ENCODE measurements at regions not wholly inside any gene's neighbourhood (a gene's known extent, or its start where the extent isn't known, plus 50 kb on each side); places are given as distances from the start of the nearest gene placed in this dataset.

DNA sequence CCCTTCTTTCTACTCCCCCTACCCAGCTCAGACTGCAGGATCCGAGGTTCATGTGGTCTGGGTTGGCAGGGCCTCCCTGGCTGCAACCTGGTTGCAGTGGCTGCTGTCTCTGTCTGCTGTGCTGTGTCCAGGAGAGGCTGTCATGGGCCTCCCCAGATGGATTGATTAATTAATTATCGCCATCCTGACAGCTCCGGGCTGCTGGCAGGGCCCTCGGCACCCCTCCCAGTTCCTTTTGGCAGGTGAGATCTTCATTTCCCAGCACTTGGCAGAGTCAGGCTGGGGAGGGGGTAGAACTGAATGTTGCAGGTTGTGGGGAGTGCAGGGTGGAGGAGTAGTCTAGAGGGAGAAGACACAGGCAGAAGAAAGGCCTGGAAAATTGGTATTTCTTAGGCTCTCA is 56.7 kb upstream of the ZFAND3 start:
- Histone ChIP-seq H3K27me3 (replicated peaks; ENCODE audit: control insufficient read depth, insufficient read depth, low read length) (no peaks in the 10 kb centered on the region), H3K9me3 (no peaks in the 10 kb centered on the region), H3K4me1 (peaks cover 28% of the 10 kb centered on the region), H3K36me3 (ENCODE audit: control insufficient read depth, insufficient read depth, low read length) (no peaks in the 10 kb centered on the region), H3K4me3 (ENCODE audit: low read depth, low read length) (no peak overlapping the region)
- intact Hi-C loops (cut with micrococcal nuclease; ENCODE audit: unreplicated experiment) = no loop called here
- ChIA-PET CTCF (no interaction called here), POLR2A (interaction anchor here (0.9 kb wide), 1 partner anchor 61 kb away, joined by 3 read pairs; no protein-coding TSS in a partner anchor)
- DNase-seq = no peak
- no peak overlapping the region for H3K27ac Mint-ChIP-seq (ENCODE audit: unreplicated experiment)
- no peaks in the 10 kb centered on the region for H3K9me3 Mint-ChIP-seq (ENCODE audit: unreplicated experiment)
- H3K36me3 Mint-ChIP-seq (ENCODE audit: insufficient read depth, unreplicated experiment) = no peaks in the 10 kb centered on the region
- no peaks in the 10 kb centered on the region for H3K27me3 Mint-ChIP-seq (ENCODE audit: insufficient read depth, unreplicated experiment)
- H3K4me1 Mint-ChIP-seq (ENCODE audit: low read depth, unreplicated experiment) = peaks cover 19% of the 10 kb centered on the region
- TF ChIP-seq, protein P1, sequence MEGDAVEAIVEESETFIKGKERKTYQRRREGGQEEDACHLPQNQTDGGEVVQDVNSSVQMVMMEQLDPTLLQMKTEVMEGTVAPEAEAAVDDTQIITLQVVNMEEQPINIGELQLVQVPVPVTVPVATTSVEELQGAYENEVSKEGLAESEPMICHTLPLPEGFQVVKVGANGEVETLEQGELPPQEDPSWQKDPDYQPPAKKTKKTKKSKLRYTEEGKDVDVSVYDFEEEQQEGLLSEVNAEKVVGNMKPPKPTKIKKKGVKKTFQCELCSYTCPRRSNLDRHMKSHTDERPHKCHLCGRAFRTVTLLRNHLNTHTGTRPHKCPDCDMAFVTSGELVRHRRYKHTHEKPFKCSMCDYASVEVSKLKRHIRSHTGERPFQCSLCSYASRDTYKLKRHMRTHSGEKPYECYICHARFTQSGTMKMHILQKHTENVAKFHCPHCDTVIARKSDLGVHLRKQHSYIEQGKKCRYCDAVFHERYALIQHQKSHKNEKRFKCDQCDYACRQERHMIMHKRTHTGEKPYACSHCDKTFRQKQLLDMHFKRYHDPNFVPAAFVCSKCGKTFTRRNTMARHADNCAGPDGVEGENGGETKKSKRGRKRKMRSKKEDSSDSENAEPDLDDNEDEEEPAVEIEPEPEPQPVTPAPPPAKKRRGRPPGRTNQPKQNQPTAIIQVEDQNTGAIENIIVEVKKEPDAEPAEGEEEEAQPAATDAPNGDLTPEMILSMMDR (IDR thresholded peaks at IDR 0.05; ENCODE audit: insufficient read depth in 1 of 2, low read depth in 1 of 2, low read length in 1 of 2, severe bottlenecking in 1 of 2, unreplicated experiment in 1 of 2) = no peak
- no peak overlapping the region for H3K4me3 Mint-ChIP-seq (ENCODE audit: unreplicated experiment)
- no TSS peak for BruUV-seq (replicated peaks)

DNA sequence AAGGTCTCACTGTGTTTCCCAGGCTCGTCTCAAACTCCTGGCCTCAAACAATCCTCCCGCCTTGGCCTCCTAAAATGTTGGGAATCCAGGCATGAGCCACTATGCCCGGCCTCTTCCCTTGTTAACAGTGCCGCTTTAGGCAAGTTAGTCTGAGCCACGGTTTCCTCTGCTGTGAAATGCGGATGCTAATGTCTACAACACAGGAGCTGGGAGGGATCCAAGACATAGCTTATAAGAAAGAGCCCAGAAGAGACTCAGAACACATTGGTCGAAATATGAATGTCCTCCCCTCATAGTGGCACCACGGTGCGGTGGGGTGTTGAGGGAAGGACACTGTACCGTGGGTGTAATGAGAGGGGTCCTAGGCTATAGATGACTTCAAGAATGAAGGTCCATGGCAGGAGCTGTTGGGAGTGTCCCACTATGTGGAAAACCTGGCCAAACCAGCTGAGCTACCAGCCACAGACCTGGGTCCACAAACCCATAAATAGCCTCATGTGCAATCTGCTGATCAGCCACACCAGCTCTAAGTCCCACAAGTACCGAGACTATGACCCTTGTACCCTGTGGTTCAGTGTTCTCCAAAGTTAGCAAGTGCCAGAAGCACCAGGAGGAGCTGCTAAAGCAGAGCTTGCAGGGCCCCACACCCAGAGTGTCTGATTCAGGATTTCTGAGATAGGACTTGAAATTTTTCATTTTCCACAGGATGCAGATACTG is 57.8 kb upstream of the ZFAND3 start:
- Histone ChIP-seq H3K4me1 (peaks cover 28% of the 10 kb centered on the region), H3K4me3 (ENCODE audit: low read depth, low read length) (no peak overlapping the region), H3K36me3 (ENCODE audit: control insufficient read depth, insufficient read depth, low read length) (no peaks in the 10 kb centered on the region), H3K9me3 (no peaks in the 10 kb centered on the region), H3K27me3 (replicated peaks; ENCODE audit: control insufficient read depth, insufficient read depth, low read length) (no peaks in the 10 kb centered on the region)
- peak; percentile 52 to 59 for DNase-seq
- H3K9me3 Mint-ChIP-seq (ENCODE audit: unreplicated experiment) = no peaks in the 10 kb centered on the region
- TF ChIP-seq, protein P1 (IDR thresholded peaks at IDR 0.05; ENCODE audit: insufficient read depth in 1 of 2, low read depth in 1 of 2, low read length in 1 of 2, severe bottlenecking in 1 of 2, unreplicated experiment in 1 of 2) = no peak
- H3K27me3 Mint-ChIP-seq (ENCODE audit: insufficient read depth, unreplicated experiment) = no peaks in the 10 kb centered on the region
- intact Hi-C loops (cut with micrococcal nuclease; ENCODE audit: unreplicated experiment) = no loop called here
- H3K4me3 Mint-ChIP-seq (ENCODE audit: unreplicated experiment) = no peak overlapping the region
- no peaks in the 10 kb centered on the region for H3K36me3 Mint-ChIP-seq (ENCODE audit: insufficient read depth, unreplicated experiment)
- H3K4me1 Mint-ChIP-seq (ENCODE audit: low read depth, unreplicated experiment) = peaks cover 19% of the 10 kb centered on the region
- BruUV-seq (replicated peaks) = no TSS peak
- no peak overlapping the region for H3K27ac Mint-ChIP-seq (ENCODE audit: unreplicated experiment)
- ChIA-PET CTCF (interaction anchor here (0.5 to 1.4 kb wide), 3 partner anchors 29 to 1379 kb away, joined by 3 to 9 read pairs (median 3); no protein-coding TSS in a partner anchor), POLR2A (interaction anchor here (0.6 to 0.9 kb wide), 2 partner anchors 62 to 410 kb away, joined by 3 read pairs; no protein-coding TSS in a partner anchor)

DNA sequence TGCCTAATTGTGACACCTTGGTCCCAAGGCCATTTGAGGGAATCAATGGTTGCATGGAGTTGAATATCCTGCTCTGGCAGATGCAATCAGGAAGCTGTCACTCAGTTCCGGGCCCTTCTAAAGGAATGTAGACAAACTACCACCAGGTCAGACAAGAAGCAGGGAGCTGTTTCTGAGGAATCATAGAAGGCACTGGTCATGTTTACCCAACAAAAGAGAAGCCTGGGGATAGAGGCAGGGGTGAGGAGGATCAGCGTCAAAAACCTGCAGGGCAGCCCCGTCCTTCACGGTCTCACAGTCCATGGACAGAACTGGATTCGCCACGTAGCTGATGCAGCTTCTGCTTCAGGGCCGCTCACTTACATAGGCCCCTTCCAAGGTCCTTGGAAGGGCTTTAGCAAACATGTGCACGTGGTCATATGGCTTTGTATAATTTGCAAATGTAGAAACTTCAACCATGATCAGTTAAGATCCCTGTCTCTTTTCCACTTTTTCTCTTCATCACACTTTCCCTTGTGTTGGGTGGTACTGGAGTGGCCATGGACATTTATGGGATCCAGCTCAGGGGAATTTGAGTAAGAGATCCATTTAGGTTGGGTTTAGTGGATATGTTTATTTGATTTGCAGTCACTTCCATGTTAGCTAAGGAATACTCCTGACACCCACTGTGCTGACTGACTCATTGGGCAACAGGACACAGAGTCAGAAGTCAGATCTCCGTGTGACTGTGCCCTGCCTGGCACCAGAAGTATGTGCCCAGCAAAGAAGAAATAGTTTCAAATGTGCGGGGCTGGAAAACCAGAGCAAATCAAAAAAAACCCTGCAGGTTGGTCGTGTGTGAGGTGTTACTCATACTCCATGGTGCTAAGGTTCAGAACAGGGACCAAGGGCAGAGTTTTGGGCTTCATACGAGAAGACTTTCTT is 60.0 kb upstream of the ZFAND3 start:
- no TSS peak for BruUV-seq (replicated peaks)
- no peaks in the 10 kb centered on the region for H3K9me3 ChIP-seq
- DNase-seq = peak; percentile 54 to 59
- POLR2A ChIA-PET = interaction anchor here (0.5 kb wide), 1 partner anchor 295 kb away, joined by 4 read pairs; no protein-coding TSS in a partner anchor
- peaks cover 19% of the 10 kb centered on the region for H3K4me1 Mint-ChIP-seq (ENCODE audit: low read depth, unreplicated experiment)
- TF ChIP-seq, protein P1 (IDR thresholded peaks at IDR 0.05; ENCODE audit: insufficient read depth in 1 of 2, low read depth in 1 of 2, low read length in 1 of 2, severe bottlenecking in 1 of 2, unreplicated experiment in 1 of 2) = no peak
- H3K4me3 Mint-ChIP-seq (ENCODE audit: unreplicated experiment) = no peak overlapping the region
- CTCF ChIA-PET = interaction anchor here (0.5 to 1.4 kb wide), 3 partner anchors 17 to 247 kb away, joined by 3 to 7 read pairs (median 7); no protein-coding TSS in a partner anchor
- no peaks in the 10 kb centered on the region for H3K27me3 Mint-ChIP-seq (ENCODE audit: insufficient read depth, unreplicated experiment)
- H3K4me1 ChIP-seq = peaks cover 28% of the 10 kb centered on the region
- no peaks in the 10 kb centered on the region for H3K9me3 Mint-ChIP-seq (ENCODE audit: unreplicated experiment)
- no peaks in the 10 kb centered on the region for H3K27me3 ChIP-seq (replicated peaks; ENCODE audit: control insufficient read depth, insufficient read depth, low read length)
- H3K4me3 ChIP-seq (ENCODE audit: low read depth, low read length) = no peak overlapping the region
- H3K36me3 Mint-ChIP-seq (ENCODE audit: insufficient read depth, unreplicated experiment) = no peaks in the 10 kb centered on the region
- H3K36me3 ChIP-seq (ENCODE audit: control insufficient read depth, insufficient read depth, low read length) = no peaks in the 10 kb centered on the region
- H3K27ac Mint-ChIP-seq (ENCODE audit: unreplicated experiment) = peak overlapping the region; percentile 30
- intact Hi-C loops (cut with micrococcal nuclease; ENCODE audit: unreplicated experiment) = loop anchor here (1.0 kb wide), 1 partner anchor 32 kb away; no protein-coding TSS in a partner anchor

Measured in Caco-2 (cell line).